Activated CD8-positive, alpha-beta memory T cell treated with anti-CD3 and anti-CD28 coated beads for 4 hours (primary cell): ENCODE measurements at regions not wholly inside any gene's neighbourhood (a gene's known extent, or its start where the extent isn't known, plus 50 kb on each side); places are given as distances from the start of the nearest gene placed in this dataset.

Source experiments
- DNase-seq, 2 donors: peaks; one replicate each; pipeline ENCODE4 v3.0.0-alpha.2; 2020; ENCODE audit warnings: low read depth in 2 of 2

DNA sequence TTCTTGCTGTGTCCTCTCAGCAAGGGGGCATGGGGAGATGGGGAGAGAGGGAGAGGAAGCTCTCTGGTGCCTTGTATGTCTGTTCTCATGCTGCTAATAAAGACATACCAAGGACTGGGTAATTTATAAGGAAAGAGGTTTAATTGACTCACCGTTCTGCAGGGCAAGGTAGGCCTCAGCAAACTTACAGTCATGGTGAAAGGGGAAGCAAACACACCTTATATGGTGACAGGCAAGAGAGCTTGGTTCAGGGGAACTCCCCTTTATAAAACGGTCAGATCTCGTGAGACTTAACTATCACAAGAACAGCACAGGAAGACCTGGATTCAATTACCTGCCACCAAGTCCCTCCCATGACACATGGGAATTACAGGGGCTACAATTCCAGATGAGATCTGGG is 464.7 kb upstream of the CELF2 start:
- no peak for DNase-seq

DNA sequence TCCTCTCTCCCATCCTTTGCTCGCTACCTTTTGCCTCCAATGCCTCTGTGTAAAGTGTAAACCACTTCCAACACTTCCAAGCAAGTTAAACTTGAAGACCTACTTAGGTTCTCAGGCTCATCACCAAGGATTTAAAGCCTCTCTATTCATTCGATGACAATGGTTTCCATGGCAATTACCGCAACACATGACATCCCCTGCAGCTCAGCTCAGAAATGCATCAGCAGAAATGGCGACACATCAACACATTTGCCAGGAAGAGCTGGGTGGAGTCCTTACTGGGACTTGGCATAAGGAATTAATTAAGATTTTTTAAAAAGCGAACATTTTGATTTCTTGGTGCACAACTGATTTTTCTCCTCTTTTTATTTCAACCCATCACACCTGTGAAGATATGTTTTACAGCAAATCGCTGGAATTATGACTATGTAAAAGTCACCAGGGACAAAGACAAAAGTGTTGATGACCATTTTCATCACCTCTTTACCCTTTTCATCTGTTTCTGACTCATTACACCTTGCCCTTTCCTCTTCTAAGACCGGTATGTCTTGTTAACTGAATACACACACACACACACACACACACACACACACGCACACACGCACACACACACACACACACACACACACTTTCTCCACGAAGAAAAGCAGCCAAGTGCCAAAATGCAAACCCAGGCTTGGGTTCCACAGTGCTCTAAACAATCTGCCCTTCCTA is 453.4 kb upstream of the CELF2 start:
- no peak for DNase-seq

- DNase-seq: no peak
Observed at GRCh38 chr10:10576937-10577336, 440.7 kb upstream of the CELF2 start.

- no peak for DNase-seq
Observed at GRCh38 chr10:10579709-10580108, 438.0 kb upstream of the CELF2 start.

GRCh38 chr10:10584161-10584560 is 433.5 kb upstream of the CELF2 start:
- DNase-seq: no peak

DNA sequence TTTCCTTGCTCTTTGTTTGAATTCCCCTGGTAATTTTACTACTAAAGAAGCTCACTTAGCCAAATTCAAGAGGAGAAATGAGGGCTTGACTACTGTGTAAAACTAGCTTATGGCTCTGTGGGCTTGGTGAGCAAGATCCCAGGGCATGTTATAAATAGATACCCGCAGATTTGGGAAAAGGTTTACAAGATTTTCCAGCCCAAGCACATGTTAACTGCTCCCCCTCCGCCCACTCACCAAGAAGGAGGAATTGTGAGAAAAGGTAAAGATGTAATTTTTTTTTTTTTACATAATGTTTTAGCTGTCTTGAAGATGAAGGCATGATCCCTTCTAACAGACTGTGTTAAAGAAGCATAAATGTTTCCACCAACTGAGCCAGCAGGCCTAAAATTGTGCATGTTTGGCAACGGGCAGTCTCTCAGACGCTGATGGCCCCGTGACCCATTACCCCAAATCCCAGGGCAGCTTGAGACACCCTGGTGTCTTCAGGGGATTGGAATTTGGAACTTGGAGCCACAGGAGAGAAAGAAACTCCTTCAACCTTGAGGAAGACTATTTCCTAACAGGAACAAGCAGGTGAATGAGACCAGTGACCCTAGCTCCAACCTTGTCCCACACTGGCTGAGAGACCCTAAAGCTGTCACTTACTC is 429.8 kb upstream of the CELF2 start:
- DNase-seq: no peak

DNA sequence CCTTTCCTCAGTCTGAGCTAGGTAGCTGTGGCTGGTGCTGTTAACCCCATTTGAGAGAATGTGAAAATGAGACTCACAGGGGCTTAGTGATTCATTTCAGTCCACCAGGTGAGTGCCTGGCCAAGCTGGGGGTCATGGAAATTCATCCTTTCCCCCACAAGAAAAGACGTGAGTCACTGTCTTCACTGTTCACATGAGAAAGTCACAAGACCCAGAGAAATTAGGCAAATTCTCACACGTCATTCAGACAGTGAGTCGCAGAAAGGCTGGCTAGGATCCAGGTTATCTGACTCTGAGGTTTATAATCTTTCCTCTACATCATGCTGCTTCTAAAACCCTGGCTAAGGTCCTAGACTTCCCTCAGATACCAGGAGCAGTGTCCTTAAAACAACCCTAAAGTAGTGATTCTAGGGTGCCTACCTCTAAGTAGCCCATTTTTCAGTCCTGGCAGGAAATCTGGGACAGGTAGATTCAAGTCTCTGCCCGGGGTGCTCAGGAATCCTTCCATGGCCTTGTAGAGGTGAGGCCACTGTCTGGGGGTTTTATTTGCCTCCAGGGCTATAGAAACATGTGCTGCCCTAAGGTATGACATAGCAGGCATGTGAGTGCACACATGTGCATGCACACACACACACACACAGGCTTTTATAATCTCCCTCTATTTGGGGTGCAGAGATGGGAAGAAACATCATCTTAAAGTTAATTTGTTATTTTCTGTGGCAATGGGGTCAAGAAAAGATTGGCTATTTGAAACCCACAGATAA is 427.9 kb upstream of the CELF2 start:
- DNase-seq: no peak

GRCh38 chr10:10591715-10592341 is 425.8 kb upstream of the CELF2 start:
- no peak for DNase-seq

DNA sequence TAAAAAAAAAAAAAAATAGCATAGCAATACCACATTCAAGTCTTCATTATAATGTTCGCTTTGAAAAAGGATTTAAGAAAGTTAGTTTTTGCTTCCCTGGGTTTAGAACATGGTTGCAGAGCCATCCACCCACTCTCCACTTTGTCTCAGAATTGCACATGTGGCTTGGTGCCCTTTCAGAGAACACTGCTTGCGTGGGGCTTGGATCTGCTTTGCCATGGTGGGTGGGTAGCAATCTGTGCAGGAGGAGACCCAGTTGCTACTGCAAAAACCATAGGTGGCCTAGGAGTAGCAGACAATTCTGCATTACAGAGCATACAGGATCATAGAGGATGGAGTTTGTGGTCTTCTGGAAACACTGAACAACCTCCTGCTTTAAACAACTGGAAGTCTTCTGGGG is 421.4 kb upstream of the CELF2 start:
- no peak for DNase-seq

DNA sequence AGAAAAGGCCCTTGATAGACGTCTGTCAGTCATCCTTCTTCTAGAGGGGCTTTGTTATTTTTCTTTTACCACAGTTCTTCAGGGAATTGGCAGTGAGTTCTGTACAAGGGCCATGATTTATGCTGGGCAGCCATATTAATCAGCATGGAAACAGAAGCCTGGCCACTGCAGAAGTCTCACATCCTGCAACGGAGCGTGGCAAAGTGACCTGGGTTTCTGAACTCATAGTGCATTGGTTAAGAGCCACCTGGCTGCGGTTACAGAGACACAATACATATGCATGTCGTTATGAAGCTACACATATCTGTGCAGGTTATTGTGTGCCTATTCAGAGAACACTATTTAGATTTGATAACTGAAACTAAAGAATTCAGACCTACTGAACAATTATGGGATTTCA is 419.4 kb upstream of the CELF2 start:
- DNase-seq: no peak

GRCh38 chr10:10600004-10600403 is 417.7 kb upstream of the CELF2 start:
- DNase-seq: no peak

- DNase-seq: no peak
Observed at GRCh38 chr10:10605551-10606081, 412.1 kb upstream of the CELF2 start.

DNA sequence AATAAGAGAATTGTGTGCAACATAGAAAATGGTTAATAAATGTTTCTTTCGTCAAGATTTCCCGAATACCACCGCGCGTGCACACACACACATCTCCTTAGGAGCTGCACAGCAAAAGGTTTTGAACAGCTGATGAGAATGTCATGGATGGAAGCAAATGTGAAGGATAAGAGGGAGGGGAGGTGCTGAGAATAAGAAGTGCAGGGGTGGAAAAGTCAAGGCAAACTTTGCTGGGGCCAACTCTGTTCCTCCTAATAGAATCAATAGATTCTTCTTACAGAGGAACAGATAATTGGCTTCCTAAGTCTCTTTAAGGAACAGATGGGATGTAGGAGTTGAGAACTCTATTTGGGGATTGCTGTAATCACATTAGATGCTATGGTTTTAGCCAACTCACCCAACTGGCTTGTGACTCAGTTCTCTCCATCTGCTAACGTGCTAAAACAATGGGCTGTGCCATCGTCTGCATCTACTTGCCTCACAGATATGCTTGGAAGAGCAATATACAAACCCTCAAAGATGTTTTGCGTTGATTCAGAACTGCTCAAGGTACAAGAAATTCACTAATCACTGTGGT is 408.2 kb upstream of the CELF2 start:
- DNase-seq: no peak

GRCh38 chr10:10610171-10610570 is 407.5 kb upstream of the CELF2 start:
- DNase-seq: no peak

DNA sequence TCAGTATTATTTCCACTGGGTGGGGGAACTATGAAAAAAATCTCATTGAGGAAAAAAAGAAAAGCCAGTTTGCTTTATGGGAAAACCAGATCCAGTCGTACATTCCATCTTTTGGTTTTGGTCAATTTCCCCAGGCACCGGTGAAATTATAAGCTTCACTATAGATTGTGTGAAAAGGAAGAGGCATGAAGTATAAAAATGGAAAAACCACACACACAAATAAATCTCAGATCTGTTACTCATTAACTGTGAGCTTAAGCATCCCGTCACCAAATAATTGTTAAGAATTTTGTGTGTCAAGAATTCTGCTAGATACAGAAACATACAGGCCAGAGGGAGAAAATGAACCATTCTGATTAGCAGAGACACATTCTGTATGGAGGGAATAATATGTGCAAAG is 405.5 kb upstream of the CELF2 start:
- no peak for DNase-seq

DNA sequence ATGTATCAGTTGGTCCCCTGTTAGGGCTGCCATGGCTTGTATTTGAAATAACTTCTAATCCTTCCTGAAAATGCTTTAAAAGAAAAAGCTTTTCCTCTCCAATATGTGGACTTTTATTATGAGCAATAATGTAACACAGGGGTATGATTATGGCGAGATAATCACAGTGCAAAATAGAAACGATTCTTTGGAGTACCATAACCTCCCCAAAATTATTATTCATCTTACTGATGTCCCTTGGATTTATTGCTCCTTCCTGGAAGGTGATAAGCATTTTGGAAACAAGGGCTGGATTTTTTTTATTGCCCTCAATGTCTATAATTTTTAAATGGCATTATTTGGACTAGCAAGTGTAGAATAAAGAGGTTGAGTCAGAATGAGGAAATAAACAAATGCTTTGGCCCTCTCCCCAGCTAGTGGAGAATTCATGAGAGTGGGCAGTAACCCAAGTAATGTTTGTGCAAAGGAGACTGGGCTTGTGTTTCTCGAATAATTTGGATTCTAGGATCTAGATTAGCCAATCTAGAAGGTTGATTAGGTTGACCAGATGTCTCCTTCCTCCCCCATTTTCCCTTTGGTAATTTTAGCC is 403.9 kb upstream of the CELF2 start:
- no peak for DNase-seq

DNA sequence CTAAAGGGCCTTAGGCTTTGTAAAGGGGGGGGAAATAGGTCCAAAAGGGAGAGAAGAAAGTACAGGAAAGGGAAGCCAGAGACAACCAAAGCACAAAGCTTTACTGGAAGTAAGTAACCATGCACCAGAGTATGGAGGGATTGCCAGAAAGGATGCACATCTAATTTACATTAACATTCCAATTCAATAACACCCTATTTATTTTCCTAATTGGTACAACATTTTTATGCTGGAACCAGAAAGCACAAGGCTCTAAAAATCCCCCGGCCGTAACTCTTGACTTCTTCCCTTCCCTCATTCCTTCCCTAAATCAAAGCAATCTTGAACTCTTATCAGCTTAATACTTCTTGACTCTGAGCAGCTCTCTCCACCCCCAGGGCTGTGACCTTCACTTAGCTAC is 400.0 kb upstream of the CELF2 start:
- no peak for DNase-seq

DNA sequence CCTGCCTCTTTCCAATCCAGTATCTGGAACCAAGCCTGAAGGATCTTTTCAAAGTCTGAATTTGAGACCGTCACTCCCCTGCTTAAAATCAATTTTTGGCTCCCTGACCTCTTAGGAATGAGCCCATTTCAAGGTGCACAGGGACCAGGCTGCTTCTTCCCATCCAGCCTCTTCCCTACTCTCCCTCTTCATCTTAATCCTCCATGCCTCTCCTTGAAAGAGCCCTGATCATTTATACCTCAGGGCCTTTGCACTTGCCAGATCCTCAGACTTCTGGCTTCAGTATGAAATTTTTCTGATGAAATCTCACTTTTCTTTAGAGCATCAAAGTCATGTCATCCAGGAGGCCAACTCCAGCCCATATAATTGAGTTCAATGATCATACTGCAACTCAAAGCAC is 399.5 kb upstream of the CELF2 start:
- no peak for DNase-seq

DNA sequence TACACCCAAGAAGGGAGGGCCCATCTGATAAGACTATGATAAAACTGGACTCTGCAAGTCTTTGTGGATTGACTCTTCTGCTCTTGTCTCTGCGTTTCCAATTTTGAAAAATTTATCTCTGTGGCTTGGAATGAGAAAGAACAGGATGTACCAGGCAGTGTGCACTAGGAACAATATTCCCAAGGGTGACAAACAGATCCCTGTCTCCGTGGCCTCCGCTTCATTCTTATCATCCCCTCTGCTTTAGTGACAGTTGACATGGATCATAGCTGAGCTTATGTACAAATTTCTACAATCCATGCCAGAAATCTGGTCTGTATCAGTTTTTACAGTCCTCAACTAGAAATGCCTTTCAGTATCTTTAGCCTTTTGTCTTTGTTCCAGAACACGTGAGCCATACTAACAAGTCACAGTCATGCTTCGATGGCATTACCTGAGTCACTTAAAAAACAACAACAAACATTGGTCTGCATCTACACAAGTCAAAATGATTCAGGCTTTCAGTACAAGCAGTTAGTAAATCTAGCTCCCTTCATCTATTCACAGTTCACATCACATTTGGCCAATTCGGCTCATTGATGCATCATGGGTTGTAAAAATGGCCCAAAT is 393.6 kb upstream of the CELF2 start:
- no peak for DNase-seq

- no peak for DNase-seq
Observed at GRCh38 chr10:10624567-10624962, 393.1 kb upstream of the CELF2 start.

GRCh38 chr10:10625491-10625890 is 392.2 kb upstream of the CELF2 start:
- DNase-seq: no peak
